ENCODE measurements at regions not wholly inside any gene's neighbourhood (a gene's known extent, or its start where the extent isn't known, plus 50 kb on each side); places are given as distances from the start of the nearest gene placed in this dataset.
"Not testable (repeated sequence)": the region's sequence is repeated elsewhere in the genome, so short reads cannot be mapped to it uniquely, and the experiment has no call there.

- not testable (repeated sequence) for TF ChIP-seq CTCF, POLR2AphosphoS5 (IDR thresholded peaks at IDR 0.05)
Observed at GRCh38 chr10:63848871-63849270, 327.7 kb downstream of the REEP3 start.
